Putamen (tissue), 1 donor: ENCODE measurements at regions not wholly inside any gene's neighbourhood (a gene's known extent, or its start where the extent isn't known, plus 50 kb on each side); places are given as distances from the start of the nearest gene placed in this dataset.
"Not testable (repeated sequence)": the region's sequence is repeated elsewhere in the genome, so short reads cannot be mapped to it uniquely, and the experiment has no call there.

Experiments used
- DNase-seq: peaks from one replicate; pipeline ENCODE4 v3.0.0-alpha.2; 2016; ENCODE audit warnings: low spot score

- no peak for DNase-seq
Observed at GRCh38 chr11:24386546-24387397, 110.1 kb upstream of the LUZP2 start.

DNA sequence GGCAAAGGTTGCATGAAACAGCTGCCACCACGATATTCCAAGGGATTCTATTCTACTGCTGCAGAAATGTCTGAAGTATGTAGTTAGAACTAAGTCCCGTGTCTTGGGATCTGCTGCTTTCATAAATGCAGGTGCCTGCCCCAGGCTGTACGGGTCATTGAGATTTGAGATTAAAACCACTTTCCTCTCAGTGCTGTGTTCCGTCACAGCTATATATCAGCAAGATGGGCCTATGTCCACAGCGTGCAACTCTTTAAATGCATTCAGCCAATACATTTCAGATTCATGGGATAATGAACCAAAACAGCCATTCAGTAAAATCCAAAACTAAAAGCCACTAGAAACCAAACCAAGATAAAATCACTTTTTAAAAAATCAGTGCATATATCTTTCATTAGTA lies 107.3 kb upstream of the LUZP2 start:
- no peak for DNase-seq

DNA sequence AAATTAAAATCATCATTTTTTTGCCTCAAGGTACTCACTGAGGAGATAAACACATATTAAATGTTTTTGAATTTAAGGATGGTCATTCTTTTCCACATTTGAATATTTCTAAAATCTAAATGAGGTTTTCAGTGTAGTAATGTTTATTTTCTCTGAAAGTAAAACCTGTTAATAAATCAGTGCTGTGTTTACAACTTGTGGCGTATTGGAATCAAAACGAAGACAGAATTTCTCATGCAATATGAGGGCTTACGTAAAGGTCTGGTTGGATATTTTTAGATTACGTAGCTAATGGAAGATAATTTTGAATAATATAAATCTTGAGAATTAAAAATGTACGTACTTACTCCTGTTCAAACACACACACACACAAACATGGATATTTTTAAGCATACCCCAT lies 106.8 kb upstream of the LUZP2 start:
- DNase-seq: no peak

- DNase-seq: no peak
Observed at GRCh38 chr11:24390762-24391161, 106.1 kb upstream of the LUZP2 start.

DNA sequence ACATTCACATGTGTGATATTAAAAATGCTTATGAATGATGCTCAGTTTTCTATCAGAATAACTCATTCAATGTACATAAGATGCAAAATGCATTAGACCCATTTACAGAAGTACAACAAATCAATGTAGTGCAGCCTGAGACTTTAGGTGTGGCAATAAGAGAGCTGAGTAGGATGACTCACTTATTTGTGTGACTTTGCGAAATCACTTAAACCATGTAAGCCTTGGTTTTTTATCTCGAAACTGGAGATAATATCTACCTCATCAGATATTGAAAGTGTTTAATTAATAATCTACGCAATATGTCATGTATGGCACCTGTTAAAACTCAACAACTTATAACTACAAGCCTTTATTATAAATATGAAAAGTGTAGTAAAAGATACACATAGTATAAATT lies 105.7 kb upstream of the LUZP2 start:
- no peak for DNase-seq

- DNase-seq: no peak
Observed at GRCh38 chr11:24400059-24400665, 96.7 kb upstream of the LUZP2 start.

GRCh38 chr11:24406389-24406788 lies 90.5 kb upstream of the LUZP2 start:
- DNase-seq: no peak

DNA sequence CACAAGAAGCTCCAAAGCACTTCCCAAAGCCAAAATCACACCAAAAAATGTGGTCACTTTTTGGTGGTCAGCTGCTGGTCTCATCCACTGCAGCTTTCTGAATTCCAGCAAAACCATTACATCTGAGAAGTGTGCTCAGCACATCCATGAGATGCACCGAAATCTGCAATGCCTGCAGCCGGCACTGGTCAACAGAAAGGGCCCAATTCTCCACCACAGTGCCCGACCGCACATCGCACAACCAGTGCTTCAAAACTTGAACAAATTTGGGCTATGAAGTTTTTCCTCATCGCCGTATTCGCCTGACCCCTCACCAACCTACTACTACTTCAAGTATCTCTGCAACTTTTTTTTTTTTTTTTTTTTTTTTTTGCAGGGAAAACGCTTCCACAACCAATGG lies 89.9 kb upstream of the LUZP2 start:
- DNase-seq: no peak

DNA sequence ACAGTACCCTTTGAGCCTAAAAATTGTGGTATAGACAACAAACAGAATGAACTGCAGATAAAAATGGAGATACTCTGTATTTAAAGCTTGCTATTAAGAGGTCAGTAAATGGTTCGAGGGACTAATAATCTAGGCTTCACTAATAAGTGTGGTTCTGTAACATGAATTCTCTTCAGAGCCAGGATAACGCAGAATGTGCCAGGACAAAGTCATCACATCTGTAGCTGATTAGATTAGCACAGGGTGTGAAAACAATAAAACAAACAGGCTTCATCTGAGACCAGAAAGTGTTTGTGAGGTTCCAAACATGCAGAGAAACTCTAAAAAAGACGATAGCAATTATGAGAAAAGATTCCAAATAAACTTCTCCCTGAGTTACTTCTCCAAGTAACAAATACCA lies 89.1 kb upstream of the LUZP2 start:
- no peak for DNase-seq

GRCh38 chr11:24408202-24408601 lies 88.7 kb upstream of the LUZP2 start:
- no peak for DNase-seq

DNA sequence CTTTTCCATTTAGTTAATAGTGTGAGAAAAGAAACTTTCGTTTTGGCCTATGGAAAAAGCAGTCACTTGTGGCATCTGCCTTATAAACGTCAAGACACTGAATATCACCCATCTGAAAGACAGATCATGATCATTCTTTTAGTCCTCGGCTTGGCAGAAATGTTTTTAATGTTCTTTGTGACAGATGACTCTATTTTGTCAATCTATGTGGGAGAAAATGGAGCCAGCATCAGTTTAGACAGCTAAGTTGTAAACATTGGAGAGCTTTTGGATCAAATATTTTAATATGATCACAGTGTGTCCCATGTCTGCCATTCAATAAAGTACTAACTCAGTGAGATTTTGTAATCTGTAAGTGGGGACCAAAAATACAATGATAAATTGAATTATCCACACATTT lies 85.1 kb upstream of the LUZP2 start:
- no peak for DNase-seq

- DNase-seq: no peak
Observed at GRCh38 chr11:24412722-24413121, 84.1 kb upstream of the LUZP2 start.

DNA sequence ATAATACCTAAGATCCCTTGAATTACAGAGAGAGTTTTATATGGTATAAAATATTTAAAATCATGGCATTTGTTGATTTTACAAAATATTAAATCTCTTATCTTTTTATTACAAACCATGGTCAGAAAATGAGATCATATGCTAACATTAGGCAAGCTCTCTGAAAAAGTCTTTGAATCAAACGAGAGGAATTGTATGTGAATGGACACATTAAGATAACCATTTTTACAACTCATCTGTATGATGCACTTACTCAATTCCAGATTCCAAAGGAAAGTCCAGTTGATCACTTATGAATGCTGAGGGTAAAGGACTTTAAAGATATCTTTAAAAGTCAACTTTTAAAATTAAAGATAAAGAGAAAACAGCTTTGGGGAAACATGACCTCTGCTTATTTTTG lies 83.5 kb upstream of the LUZP2 start:
- DNase-seq: no peak

- DNase-seq: not testable (repeated sequence)
Observed at GRCh38 chr11:24415955-24416636, 80.8 kb upstream of the LUZP2 start.

DNA sequence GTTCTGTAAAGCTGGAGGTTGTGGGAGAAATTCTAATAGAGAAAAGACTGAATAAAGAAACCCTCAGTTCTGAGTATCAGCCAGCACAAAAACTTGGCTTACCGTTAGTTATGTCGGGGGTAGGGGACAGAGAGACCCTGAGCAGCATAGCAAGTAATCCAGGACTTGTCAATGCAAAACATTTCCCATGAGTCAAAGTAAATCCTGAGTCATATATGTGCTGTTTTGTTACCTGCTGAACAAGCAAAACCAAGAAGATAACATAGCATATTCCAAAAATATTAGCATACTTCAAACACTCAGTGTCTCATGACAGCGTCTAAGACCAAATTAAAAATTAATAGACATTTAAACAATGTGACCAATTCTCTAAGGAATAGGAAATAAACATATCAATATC lies 75.1 kb upstream of the LUZP2 start:
- DNase-seq: no peak

DNA sequence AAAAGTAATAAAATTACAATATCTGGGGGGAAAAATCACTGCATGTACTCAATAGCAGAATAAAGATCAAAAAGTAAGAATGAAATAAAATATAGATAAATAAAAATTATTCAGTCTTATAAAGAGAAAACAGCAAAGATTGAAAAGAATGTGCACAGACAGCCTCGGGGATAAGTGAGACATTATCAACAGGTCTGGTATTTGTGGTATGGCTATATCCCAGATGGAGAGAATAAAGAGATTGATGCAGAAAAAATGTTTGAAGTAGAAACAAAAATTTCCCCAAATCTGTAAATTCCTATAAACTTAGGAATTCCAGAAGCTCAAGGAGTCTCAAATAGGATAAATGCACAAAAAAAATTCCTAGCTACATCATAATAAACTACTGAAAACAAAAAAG lies 74.5 kb upstream of the LUZP2 start:
- no peak for DNase-seq

- no peak for DNase-seq
Observed at GRCh38 chr11:24437123-24437522, 59.7 kb upstream of the LUZP2 start.
